Stimulated activated naive CD4-positive, alpha-beta T cell (primary cell): ENCODE measurements at regions not wholly inside any gene's neighbourhood (a gene's known extent, or its start where the extent isn't known, plus 50 kb on each side); places are given as distances from the start of the nearest gene placed in this dataset.

ENCODE experiments used
- DNase-seq, 6 experiments: peaks; one replicate each; lab custom pipeline; 2025; lab: John Stamatoyannopoulos, UW

DNA sequence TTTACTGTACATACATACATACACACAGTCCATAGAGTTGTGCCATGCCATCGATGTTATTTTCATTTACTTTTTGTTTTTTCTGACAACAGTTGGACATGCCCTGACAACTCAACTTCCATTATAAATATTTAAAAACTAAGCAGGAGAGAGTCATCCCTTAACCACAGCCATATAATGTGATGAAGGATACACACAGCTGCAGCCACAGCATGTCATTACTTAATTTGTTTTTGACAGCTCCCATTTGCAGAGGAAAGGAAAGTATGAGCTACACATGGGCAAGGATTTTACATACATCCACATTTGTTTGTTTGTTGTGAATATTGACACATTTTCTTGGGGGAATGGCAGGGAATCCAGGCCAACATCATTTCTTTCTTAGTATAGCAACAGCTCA is 91.5 kb upstream of the TUT7 start:
- DNase-seq = no peak

DNA sequence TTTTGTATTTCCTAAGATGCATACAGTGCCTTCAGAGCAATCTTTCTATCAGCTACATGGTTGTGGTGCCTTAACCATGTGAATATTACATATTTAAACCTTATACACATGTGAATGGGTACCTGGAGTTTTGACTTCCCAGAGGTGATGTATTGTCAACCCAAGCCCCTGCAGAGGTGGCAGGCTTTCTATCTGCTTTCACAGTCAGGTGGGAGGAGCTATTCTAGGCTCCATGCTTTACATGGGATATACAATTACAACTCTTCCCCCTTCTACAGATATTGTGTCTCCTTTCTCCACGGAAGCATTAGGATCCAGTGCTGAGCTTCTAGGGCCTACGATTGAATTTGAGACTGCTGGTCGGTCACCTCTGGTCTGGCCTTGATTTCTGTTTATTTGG is 89.8 kb upstream of the TUT7 start:
- no peak for DNase-seq

GRCh38 chr9:86434039-86434726 is 80.0 kb upstream of the TUT7 start:
- peak in 2 of 6 experiments; percentile 7 to 28 for DNase-seq

DNA sequence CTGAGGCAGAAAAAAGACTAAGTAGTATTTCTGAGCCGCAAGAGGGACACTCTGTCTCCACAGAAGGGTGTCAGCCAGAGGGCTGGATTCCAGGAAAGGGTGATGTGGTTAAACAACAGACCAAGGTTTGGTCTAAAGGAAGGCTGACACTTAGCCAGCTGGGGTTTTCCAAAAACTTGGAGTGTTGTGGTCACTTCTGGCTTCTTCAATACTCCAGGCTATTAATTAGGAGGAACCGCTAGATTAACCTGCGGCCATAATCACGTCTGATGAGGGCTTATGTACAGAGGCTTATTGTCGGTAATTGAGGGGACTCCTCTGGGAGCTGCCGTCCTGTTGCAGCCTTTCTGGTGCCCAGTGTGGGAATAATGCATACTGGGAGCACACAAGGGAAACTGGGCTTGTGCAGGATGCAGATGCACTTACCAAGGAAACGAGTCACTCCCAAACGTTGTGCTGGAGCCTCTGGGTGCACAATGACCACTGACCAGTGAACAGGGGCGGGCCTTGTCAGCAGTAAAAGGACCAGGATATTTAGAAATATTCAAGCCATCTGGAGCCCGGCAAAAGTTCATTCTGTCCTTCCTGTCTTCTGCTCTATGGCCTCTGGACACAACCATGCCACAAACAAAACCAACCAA is 70.2 kb upstream of the TUT7 start:
- DNase-seq = no peak

DNA sequence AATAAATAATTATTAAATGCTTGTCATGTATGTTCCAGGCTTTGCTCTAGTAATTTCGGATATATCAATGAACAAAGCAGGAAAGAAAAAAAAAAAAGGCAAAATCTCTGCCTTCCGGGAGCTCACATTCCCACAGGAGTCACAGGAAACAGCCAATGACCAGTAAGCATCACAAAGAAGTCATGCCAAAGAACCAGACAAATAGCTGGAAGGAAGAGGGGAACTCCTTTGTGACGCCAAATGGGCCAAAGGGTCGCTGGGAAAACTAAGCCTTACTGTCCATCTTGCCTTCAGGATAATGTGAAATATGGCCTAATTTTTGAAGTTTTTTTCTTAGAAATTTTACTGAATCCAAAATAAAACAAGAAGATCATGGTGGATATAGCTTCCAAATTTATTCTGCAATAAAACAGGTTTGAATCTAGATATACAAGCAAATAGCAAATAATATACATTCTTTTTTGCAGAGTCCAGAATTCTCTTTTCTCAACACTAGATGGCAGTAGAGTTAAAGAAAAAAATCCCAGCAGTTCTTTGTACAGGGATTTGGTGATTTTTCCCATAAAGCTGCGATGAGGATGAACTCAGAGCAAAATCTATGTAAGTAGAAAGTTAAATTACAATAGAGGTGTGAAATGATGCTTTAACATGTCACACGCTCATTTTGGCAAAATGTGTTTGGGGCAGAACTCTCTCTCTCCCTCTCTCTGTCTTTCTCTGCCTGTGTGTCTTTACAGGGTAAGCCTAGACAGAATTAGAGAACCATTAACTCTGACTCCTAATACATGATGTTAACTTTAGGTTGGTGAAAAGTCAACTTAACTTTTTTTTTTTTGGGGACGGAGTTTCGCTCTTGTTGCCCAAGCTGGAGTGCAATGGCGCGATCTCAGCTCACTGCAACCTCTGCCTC is 60.0 kb upstream of the TUT7 start:
- DNase-seq = peak in 2 of 6 experiments; percentile 15 to 22

DNA sequence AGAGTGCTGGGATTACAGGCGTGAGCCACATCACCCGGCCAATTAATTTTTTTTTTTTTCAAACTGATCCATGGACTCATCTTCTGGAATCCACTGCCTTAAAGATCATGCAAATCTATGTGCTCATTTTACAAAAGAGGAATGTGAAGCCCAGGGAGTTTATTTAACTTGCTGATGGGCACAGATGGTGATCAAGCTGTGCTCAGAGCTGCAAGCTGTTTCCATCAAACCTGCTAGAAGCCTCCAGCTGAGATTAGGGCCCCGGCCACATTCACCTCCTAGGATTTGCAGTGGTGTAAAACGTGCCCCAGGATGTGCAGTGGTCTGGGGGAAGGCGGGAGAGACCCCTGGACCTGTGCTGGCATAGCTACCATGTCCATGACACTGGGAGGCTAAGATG is 56.1 kb upstream of the TUT7 start:
- DNase-seq = no peak

- DNase-seq = no peak
Observed at GRCh38 chr9:86408121-86408520, 53.9 kb upstream of the TUT7 start.

DNA sequence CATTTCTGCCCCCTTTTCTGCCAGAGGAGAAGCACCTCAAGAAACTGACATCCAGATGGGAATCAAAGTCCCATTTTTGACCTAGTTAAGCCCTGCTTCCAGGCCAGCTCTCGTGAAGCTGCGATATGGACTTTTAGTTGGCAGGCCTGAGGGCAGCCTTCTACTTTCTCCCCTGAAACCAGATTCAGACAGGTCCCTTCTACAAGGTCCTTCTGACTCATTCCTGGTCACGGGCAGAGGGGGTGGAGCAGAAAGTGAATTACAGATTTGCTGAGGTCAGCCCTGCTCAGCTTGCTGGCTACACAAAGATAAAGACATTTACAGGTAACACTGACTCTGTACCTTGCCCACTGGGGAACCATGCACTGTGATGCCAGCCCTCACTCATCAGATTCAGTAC is 52.8 kb upstream of the TUT7 start:
- no peak for DNase-seq

DNA sequence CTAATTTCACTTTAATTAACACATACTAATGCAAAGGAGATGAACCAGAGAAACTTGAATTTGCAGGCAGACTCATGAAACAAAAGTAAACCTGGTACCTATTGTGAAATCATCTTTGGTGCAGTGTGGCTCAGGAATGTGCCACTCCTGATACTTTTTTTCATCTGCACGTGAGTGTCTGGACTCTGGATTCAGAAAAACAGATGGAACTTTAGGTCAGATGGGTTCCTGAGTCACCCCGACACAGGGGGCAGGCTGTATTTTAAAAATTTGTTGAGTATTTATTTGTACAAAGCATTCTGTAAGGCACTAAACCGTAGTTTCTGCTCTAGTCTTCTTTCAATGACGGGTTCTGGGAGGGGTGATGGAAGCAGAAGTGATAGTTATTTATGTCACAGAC is 52.2 kb upstream of the TUT7 start:
- no peak for DNase-seq

DNA sequence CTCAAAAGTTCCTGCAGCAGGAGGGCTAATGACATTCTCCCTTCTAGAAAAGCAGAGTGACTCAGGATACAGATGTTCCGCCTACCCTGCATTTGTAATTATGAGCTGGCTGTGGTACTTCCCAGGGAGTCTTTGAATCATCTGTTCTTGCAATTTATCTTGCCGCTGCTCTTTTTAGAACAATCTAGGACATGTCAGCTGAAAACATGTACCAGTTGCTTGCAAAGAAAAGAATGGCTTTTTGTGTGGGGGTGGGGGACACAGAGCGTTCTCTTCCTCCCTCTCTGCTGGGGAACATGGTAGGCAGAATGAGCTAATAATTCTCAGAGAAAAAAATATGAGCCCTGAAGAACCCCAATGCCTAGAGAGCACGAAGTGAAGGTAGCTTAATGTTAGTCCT is 51.7 kb upstream of the TUT7 start:
- no peak for DNase-seq

GRCh38 chr9:86405086-86405491 is 50.9 kb upstream of the TUT7 start:
- no peak for DNase-seq
